Endothelial cell of umbilical vein (primary cell): ENCODE measurements at regions not wholly inside any gene's neighbourhood (a gene's known extent, or its start where the extent isn't known, plus 50 kb on each side); places are given as distances from the start of the nearest gene placed in this dataset.

Experiments
- BruUV-seq: library from RNA; stranded (reverse); fragments of 400-500 nt; replicated peaks from 2 replicates; lab custom pipeline; 2021; lab: Mats Ljungman, UMichigan
- CTCF ChIA-PET: fragments of 300-600, 350-600 bp; sonication (Branson Sonifier 250); formaldehyde crosslinking; loops from one replicate; lab custom pipeline; 2021; ENCODE audit warnings: antibody characterized with exemption, inconsistent platforms; lab: Charles Lee
- POLR2A ChIA-PET: fragments of 300-600, 350-600 bp; sonication (Branson Sonifier 250); formaldehyde crosslinking; loops from one replicate; lab custom pipeline; 2021; ENCODE audit warnings: antibody characterized with exemption, inconsistent platforms; lab: Charles Lee
- DNase-seq: peaks from one replicate; pipeline ENCODE4 v3.0.0-alpha.2; 2011; ENCODE audit warnings: low read depth, low spot score
- FAIRE-seq: peaks from 2 replicates; lab custom pipeline; 2011; peaks lifted over from hg19 to GRCh38; lab: Jason Lieb, UNC
- H2AFZ ChIP-seq: 2 replicates; pipeline ENCODE4 v1.6.0; 2012; ENCODE audit warnings: low read depth, low read length, control low read depth, inconsistent platforms
- H3K27ac ChIP-seq: 2 replicates; pipeline ENCODE4 v1.5.1; 2011; ENCODE audit warnings: low read depth, mild to moderate bottlenecking, control low read depth, low read length, moderate library complexity; ENCODE audit not compliant: insufficient read depth
- H3K27me3 ChIP-seq, 2 experiments: 2 replicates each; pipeline versions ENCODE4 v1.6.0 to v1.6.1; 2011; ENCODE audit warnings: low read length in 2 of 2, mixed read lengths in 1 of 2; ENCODE audit not compliant: control insufficient read depth in 2 of 2, insufficient read depth in 2 of 2
- H3K36me3 ChIP-seq, 2 experiments: 2 replicates in 1 of 2; 3 replicates in 1 of 2; pipeline ENCODE4 v1.5.1; 2011; ENCODE audit warnings: low read length in 2 of 2, mild to moderate bottlenecking in 1 of 2, moderate library complexity in 1 of 2; ENCODE audit not compliant: control insufficient read depth in 2 of 2, insufficient read depth in 2 of 2; ENCODE audit errors: extremely low read depth in 1 of 2
- H3K4me1 ChIP-seq: 3 replicates; pipeline ENCODE4 v1.5.1; 2011; ENCODE audit warnings: mild to moderate bottlenecking, low read length; ENCODE audit not compliant: control insufficient read depth, insufficient read depth; ENCODE audit errors: extremely low read depth
- H3K4me2 ChIP-seq: 2 replicates; pipeline ENCODE4 v1.6.1; 2011; ENCODE audit warnings: low read length, control low read depth, mixed read lengths; ENCODE audit not compliant: insufficient read depth
- H3K4me3 ChIP-seq, 3 experiments: fragments of 200-600 bp in 1 of 3; sonication (generic), shearing (Covaris generic) in 1 of 3; replicated peaks in 1 of 3; 2 replicates each; pipeline ENCODE4 v1.5.1; 2011 to 2016; ENCODE audit warnings: control low read depth in 3 of 3, low read length in 3 of 3, mild to moderate bottlenecking in 2 of 3, inconsistent platforms in 1 of 3, low read depth in 1 of 3, moderate library complexity in 1 of 3; ENCODE audit not compliant: insufficient read depth in 1 of 3
- H3K79me2 ChIP-seq: 2 replicates; pipeline ENCODE4 v1.6.0; 2012; ENCODE audit warnings: low read length, inconsistent platforms; ENCODE audit not compliant: control insufficient read depth, insufficient read depth
- H3K9ac ChIP-seq: replicated peaks from 2 replicates; pipeline ENCODE3; 2011; ENCODE audit warnings: low read length, control low read depth; ENCODE audit not compliant: insufficient read depth; ENCODE audit errors: extremely low read depth
- H3K9me1 ChIP-seq: replicated peaks from 3 replicates; pipeline ENCODE4 v1.6.0; 2011; ENCODE audit warnings: mild to moderate bottlenecking, low read length; ENCODE audit not compliant: control insufficient read depth, insufficient read depth; ENCODE audit errors: extremely low read depth
- H3K9me3 ChIP-seq: replicated peaks from 2 replicates; pipeline ENCODE4 v1.5.1; 2012; ENCODE audit warnings: low read length, inconsistent platforms; ENCODE audit not compliant: control insufficient read depth, insufficient read depth
- H4K20me1 ChIP-seq: replicated peaks from 2 replicates; pipeline ENCODE3; 2011; ENCODE audit warnings: mild to moderate bottlenecking, low read length; ENCODE audit not compliant: control insufficient read depth, insufficient read depth; ENCODE audit errors: extremely low read depth
- EZH2 ChIP-seq: IDR thresholded peaks from 2 replicates; pipeline ENCODE4 v1.6.1; 2012; ENCODE audit warnings: borderline replicate concordance, low read depth, mild to moderate bottlenecking, moderate library complexity, low read length, inconsistent platforms; ENCODE audit not compliant: severe bottlenecking
- FOS ChIP-seq: IDR thresholded peaks from 2 replicates; pipeline ENCODE4 v1.6.1; 2011; ENCODE audit warnings: mild to moderate bottlenecking, low read length, moderate library complexity, borderline replicate concordance; ENCODE audit not compliant: insufficient read depth
- GATA2 ChIP-seq: IDR thresholded peaks from 2 replicates; pipeline ENCODE4 v1.7.0; 2011; ENCODE audit warnings: low read depth, mild to moderate bottlenecking, moderate library complexity, mixed read lengths, low read length; ENCODE audit not compliant: insufficient read length, insufficient read depth
- JUN ChIP-seq: IDR thresholded peaks from 2 replicates; pipeline ENCODE4 v1.6.1; 2011; ENCODE audit warnings: borderline replicate concordance, low read depth; ENCODE audit not compliant: insufficient read length, insufficient read depth
- MAX ChIP-seq: IDR thresholded peaks from 2 replicates; pipeline ENCODE4 v1.6.1; 2011; ENCODE audit not compliant: insufficient read depth, insufficient read length
- MYC ChIP-seq: IDR thresholded peaks from one replicate; pipeline ENCODE4 v1.6.1; 2011; ENCODE audit warnings: mild to moderate bottlenecking, low read depth, low read length
- POLR2A ChIP-seq: IDR thresholded peaks from 2 replicates; pipeline ENCODE4 v1.6.1; 2012; ENCODE audit warnings: low read depth, mild to moderate bottlenecking, control low read depth, low read length
- POLR2AphosphoS5 ChIP-seq: IDR thresholded peaks from 2 replicates; pipeline ENCODE4 v1.6.1; 2012; ENCODE audit warnings: low read depth, mild to moderate bottlenecking, control low read depth, low read length, moderate library complexity; ENCODE audit not compliant: insufficient read depth
- dilution Hi-C: fragments of 300-500 bp; cut with MboI; formaldehyde crosslinking; loops from one replicate; pipeline ENCODE4 v1.15.0; 2019; ENCODE audit warnings: low sequenced_read_pairs; ENCODE audit not compliant: extremely low pct_ligation_motif_present
- intact Hi-C: fragments of 100-400 bp; cut with micrococcal nuclease; formaldehyde crosslinking; loops from one replicate; pipeline ENCODE4 v1.10.0; 2022
- TF ChIP-seq, protein P1 (sequence below), 2 donors: IDR thresholded peaks; 1 replicate in 1 of 2; 2 replicates in 1 of 2; pipeline ENCODE4 v1.5.1; 2011; ENCODE audit warnings: low read length in 2 of 2, mild to moderate bottlenecking in 2 of 2, moderate library complexity in 2 of 2, control low read depth in 1 of 2, inconsistent platforms in 1 of 2, low read depth in 1 of 2; ENCODE audit not compliant: insufficient read depth in 1 of 2; ENCODE audit errors: extremely low read depth in 1 of 2

- FAIRE-seq = no peak
- Histone ChIP-seq H3K79me2 (no peaks in the 10 kb centered on the region), H3K4me2 (no peak overlapping the region), H3K4me1 (no peaks in the 10 kb centered on the region), H2AFZ (no peak overlapping the region), H3K4me3 (no peak overlapping the region), H4K20me1 (no peaks in the 10 kb centered on the region), H3K27ac (no peak overlapping the region), H3K9me3 (no peaks in the 10 kb centered on the region), H3K36me3 (no peaks in the 10 kb centered on the region), H3K9me1 (no peaks in the 10 kb centered on the region), H3K9ac (no peak overlapping the region), H3K27me3 (peaks cover 0 to 3% of the 10 kb centered on the region in 2 experiments)
- POLR2A ChIA-PET = no interaction called here
- CTCF ChIA-PET = no interaction called here
- TF ChIP-seq FOS (no peak), EZH2 (no peak), MAX (no peak), JUN (no peak), GATA2 (no peak), POLR2AphosphoS5 (no peak), MYC (no peak), POLR2A (no peak)
- TF ChIP-seq, protein P1, sequence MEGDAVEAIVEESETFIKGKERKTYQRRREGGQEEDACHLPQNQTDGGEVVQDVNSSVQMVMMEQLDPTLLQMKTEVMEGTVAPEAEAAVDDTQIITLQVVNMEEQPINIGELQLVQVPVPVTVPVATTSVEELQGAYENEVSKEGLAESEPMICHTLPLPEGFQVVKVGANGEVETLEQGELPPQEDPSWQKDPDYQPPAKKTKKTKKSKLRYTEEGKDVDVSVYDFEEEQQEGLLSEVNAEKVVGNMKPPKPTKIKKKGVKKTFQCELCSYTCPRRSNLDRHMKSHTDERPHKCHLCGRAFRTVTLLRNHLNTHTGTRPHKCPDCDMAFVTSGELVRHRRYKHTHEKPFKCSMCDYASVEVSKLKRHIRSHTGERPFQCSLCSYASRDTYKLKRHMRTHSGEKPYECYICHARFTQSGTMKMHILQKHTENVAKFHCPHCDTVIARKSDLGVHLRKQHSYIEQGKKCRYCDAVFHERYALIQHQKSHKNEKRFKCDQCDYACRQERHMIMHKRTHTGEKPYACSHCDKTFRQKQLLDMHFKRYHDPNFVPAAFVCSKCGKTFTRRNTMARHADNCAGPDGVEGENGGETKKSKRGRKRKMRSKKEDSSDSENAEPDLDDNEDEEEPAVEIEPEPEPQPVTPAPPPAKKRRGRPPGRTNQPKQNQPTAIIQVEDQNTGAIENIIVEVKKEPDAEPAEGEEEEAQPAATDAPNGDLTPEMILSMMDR (IDR thresholded peaks at IDR 0.05; ENCODE audit: extremely low read depth in 1 of 2, insufficient read depth in 1 of 2, low read depth in 1 of 2, low read length in 2 of 2) = no peak
- DNase-seq = no peak
- BruUV-seq = no TSS peak
- dilution Hi-C loops = no loop called here
- intact Hi-C loops = no loop called here
Measured at GRCh38 chr2:9696731-9697130, 65.9 kb upstream of the YWHAQ start.
